ENCODE measurements at regions not wholly inside any gene's neighbourhood (a gene's known extent, or its start where the extent isn't known, plus 50 kb on each side); places are given as distances from the start of the nearest gene placed in this dataset.

DNA sequence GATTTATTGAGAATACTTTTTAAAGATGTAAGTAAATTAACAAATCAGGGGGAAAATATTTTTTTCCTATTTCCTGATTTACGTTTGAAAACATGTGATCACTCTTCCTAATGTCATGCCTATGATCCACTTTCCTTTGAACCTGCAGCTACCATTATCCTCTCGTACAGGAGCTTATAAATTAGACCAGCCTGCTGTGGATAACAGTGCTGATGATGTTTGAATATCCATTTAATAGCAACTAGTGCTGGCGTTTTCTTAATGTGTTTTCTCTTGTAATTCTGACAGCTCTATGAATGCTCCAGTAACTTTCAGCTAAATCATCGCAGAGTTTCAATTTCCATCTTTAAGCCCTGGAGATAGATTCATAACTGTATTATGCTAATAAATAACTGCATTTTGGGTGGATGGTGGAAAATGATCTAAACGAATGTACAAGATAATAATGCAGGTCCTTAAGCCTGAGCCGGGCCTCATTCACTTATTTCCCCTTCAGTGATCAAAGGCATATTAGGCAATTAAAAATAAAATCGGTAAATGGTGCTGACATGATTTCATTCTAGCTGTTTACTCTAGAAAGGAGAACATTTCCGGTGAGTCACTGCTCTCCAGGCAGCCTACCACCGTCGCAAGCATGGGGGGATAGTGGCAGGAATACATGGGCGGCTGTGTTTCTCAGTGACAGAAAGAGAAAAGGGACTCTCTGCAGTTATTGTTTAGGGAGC lies 58.5 kb upstream of the SLC24A5 start:
- FAIRE-seq: no peak
- WGBS, 3 donors: 72 to 78% (median 75%) methylated on average over 11 of the region's 11 CpGs

DNA sequence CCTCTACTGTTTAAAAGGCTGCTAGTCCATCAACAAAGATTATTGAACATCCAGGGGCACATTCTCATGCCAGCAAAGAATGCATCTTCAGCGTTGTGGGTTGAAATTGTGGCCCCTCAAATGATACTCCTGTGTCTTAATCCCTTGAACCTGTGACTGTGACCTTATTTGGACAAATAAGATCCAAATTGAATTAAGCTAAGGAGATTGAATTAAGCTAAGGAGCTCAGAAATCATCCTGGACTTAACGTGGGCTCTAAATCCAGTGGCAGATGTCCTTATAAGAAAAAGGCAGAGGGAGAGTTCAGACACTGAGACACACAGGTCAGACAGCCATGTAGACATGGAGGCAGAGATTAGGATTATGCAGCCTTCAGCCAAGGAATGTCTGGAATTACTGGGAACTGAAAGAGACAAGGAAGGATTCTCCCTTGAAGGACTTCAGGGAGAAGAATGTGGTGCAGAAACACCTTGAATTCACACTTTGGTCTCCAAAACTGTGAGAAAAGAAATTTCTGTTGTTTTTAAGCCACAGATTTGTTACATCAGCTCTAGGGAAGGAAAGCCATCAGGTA lies 57.3 kb upstream of the SLC24A5 start:
- WGBS, 3 donors: 70 to 74% (median 74%) methylated on average over 2 of the region's 2 CpGs
- FAIRE-seq: no peak

More for the DNA sequence above, 58.5 kb upstream of the SLC24A5 start:
- no peaks in the 10 kb centered on the region for H3K27me3 ChIP-seq (ENCODE audit: control insufficient read depth in 3 of 3, insufficient read depth in 3 of 3, low read length in 3 of 3)
- H3K9me3 ChIP-seq (ENCODE audit: control insufficient read depth in 2 of 2, insufficient read depth in 1 of 2, low read depth in 1 of 2, low read length in 1 of 2): no peaks in the 10 kb centered on the region
- H3K36me3 ChIP-seq (ENCODE audit: control insufficient read depth in 3 of 3, insufficient read depth in 2 of 3, low read depth in 1 of 3, low read length in 3 of 3): no peaks in the 10 kb centered on the region
- no peak for DNase-seq
- H3K27ac ChIP-seq (ENCODE audit: low read depth in 1 of 3, low read length in 2 of 3): no peak overlapping the region
- H3K4me3 ChIP-seq (ENCODE audit: low read depth in 1 of 3, low read length in 3 of 3): no peak overlapping the region
- H3K4me1 ChIP-seq (ENCODE audit: control insufficient read depth in 3 of 3, insufficient read depth in 2 of 3, low read depth in 1 of 3, low read length in 2 of 3): peaks cover 0 to 7% (median 0%) of the 10 kb centered on the region in 3 donors

DNA sequence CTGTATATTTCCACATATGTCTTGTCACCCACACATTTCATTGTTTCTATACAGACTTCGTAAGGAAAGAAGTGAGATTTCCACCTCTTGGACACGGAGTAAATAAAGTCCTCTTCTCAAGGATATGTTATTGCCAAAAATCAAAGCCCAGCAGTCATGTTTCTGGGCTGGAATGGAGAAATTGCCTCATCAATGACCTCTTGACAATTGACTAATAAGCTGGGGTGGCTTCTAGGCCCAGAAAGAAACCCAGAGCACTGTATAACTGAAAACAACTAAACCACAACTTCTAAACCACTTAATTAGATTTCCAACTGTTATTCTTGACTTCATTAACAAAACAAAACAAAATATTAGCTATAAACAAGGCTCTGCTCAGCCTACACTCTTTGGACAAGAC lies 56.4 kb upstream of the SLC24A5 start:
- FAIRE-seq: no peak
- Histone ChIP-seq H3K4me3 (ENCODE audit: low read depth in 1 of 3, low read length in 3 of 3) (no peak overlapping the region), H3K4me1 (ENCODE audit: control insufficient read depth in 3 of 3, insufficient read depth in 2 of 3, low read depth in 1 of 3, low read length in 2 of 3) (peaks cover 0 to 7% (median 0%) of the 10 kb centered on the region in 3 donors), H3K27me3 (ENCODE audit: control insufficient read depth in 3 of 3, insufficient read depth in 3 of 3, low read length in 3 of 3) (no peaks in the 10 kb centered on the region), H3K36me3 (ENCODE audit: control insufficient read depth in 3 of 3, insufficient read depth in 2 of 3, low read depth in 1 of 3, low read length in 3 of 3) (no peaks in the 10 kb centered on the region), H3K9me3 (ENCODE audit: control insufficient read depth in 2 of 2, insufficient read depth in 1 of 2, low read depth in 1 of 2, low read length in 1 of 2) (no peaks in the 10 kb centered on the region), H3K27ac (ENCODE audit: low read depth in 1 of 3, low read length in 2 of 3) (no peak overlapping the region)
- DNase-seq: no peak
- WGBS, 3 donors: 75 to 90% (median 78%) methylated on average over 2 of the region's 2 CpGs

More for the DNA sequence above, 57.3 kb upstream of the SLC24A5 start:
- DNase-seq: no peak
- Histone ChIP-seq H3K36me3 (ENCODE audit: control insufficient read depth in 3 of 3, insufficient read depth in 2 of 3, low read depth in 1 of 3, low read length in 3 of 3) (no peaks in the 10 kb centered on the region), H3K4me1 (ENCODE audit: control insufficient read depth in 3 of 3, insufficient read depth in 2 of 3, low read depth in 1 of 3, low read length in 2 of 3) (peaks cover 0 to 7% (median 0%) of the 10 kb centered on the region in 3 donors), H3K27me3 (ENCODE audit: control insufficient read depth in 3 of 3, insufficient read depth in 3 of 3, low read length in 3 of 3) (no peaks in the 10 kb centered on the region), H3K4me3 (ENCODE audit: low read depth in 1 of 3, low read length in 3 of 3) (no peak overlapping the region), H3K9me3 (ENCODE audit: control insufficient read depth in 2 of 2, insufficient read depth in 1 of 2, low read depth in 1 of 2, low read length in 1 of 2) (no peaks in the 10 kb centered on the region), H3K27ac (ENCODE audit: low read depth in 1 of 3, low read length in 2 of 3) (no peak overlapping the region)

DNA sequence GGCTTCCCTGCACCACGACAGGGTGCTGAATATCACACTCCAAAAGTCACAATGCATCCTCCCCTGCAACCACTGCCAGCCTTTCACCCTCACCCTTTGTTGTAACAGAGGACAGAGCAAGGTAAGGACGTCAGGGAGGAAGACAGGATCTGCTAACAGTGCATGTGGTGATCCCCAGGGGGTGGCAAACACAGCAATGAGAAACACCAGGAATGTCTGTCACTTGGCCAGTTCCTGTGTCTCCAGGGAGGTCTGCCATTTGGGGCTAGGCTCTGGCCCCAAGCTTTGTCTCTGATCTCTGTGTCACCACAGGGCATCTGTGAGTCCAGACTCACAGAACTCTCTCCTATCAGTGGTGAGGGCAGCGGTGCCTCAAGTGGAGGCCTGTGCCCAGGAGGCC lies 54.3 kb upstream of the SLC24A5 start:
- DNase-seq (no peak), FAIRE-seq (no peak)
- Histone ChIP-seq H3K4me3 (ENCODE audit: low read depth in 1 of 3, low read length in 3 of 3) (no peak overlapping the region), H3K27ac (ENCODE audit: low read depth in 1 of 3, low read length in 2 of 3) (no peak overlapping the region), H3K9me3 (ENCODE audit: control insufficient read depth in 2 of 2, insufficient read depth in 1 of 2, low read depth in 1 of 2, low read length in 1 of 2) (no peaks in the 10 kb centered on the region), H3K36me3 (ENCODE audit: control insufficient read depth in 3 of 3, insufficient read depth in 2 of 3, low read depth in 1 of 3, low read length in 3 of 3) (no peaks in the 10 kb centered on the region), H3K4me1 (ENCODE audit: control insufficient read depth in 3 of 3, insufficient read depth in 2 of 3, low read depth in 1 of 3, low read length in 2 of 3) (peaks cover 0 to 2% (median 0%) of the 10 kb centered on the region in 3 donors), H3K27me3 (ENCODE audit: control insufficient read depth in 3 of 3, insufficient read depth in 3 of 3, low read length in 3 of 3) (no peaks in the 10 kb centered on the region)
- 62 to 69% (median 69%) methylated on average over 3 of the region's 3 CpGs for WGBS, 3 donors

All from small intestine (tissue), 7 donors.